Breast epithelium (tissue), 4 donors: ENCODE measurements at regions not wholly inside any gene's neighbourhood (a gene's known extent, or its start where the extent isn't known, plus 50 kb on each side); places are given as distances from the start of the nearest gene placed in this dataset.

ENCODE experiments used
- DNase-seq, 2 donors: peaks; one replicate each; pipeline ENCODE4 v3.0.0-alpha.2; 2019; ENCODE audit warnings: low spot score in 2 of 2
- H3K27ac ChIP-seq, 2 donors: fragments of 200-600 bp; sonication (generic) in 1 of 2; one replicate each; pipeline ENCODE4 v1.5.1; 2016 to 2019; ENCODE audit warnings: mild to moderate bottlenecking in 1 of 2
- H3K27me3 ChIP-seq, 2 donors: fragments of 200-600 bp; sonication (generic) in 1 of 2; one replicate each; pipeline versions ENCODE4 v1.5.1 to v1.6.0; 2017 to 2019; ENCODE audit warnings: control low read depth in 1 of 2, mild to moderate bottlenecking in 1 of 2
- H3K36me3 ChIP-seq: fragments of 200-600 bp; one replicate; pipeline ENCODE4 v1.5.1; 2019
- H3K4me1 ChIP-seq, 2 donors: fragments of 200-600 bp; sonication (generic); one replicate each; pipeline ENCODE4 v1.5.1; 2016 to 2019; ENCODE audit warnings: control low read depth in 1 of 2
- H3K4me3 ChIP-seq, 3 donors: fragments of 200-600 bp; sonication (generic); 1 replicate in 2 of 3; 2 replicates in 1 of 3; pipeline ENCODE4 v1.5.1; 2016 to 2019; ENCODE audit warnings: mild to moderate bottlenecking in 3 of 3, moderate library complexity in 2 of 3
- H3K9me3 ChIP-seq, 2 donors: fragments of 200-600 bp; sonication (generic) in 1 of 2; one replicate each; pipeline ENCODE4 v1.5.1; 2016 to 2019; ENCODE audit warnings: control low read depth in 1 of 2
- CTCF ChIP-seq, 3 donors: fragments of 450-650 bp; IDR thresholded peaks; one replicate each; pipeline ENCODE4 v1.5.1; 2016 to 2017; ENCODE audit warnings: antibody characterized with exemption in 3 of 3, mild to moderate bottlenecking in 3 of 3, moderate library complexity in 3 of 3
- POLR2A ChIP-seq: fragments of 450-650 bp; IDR thresholded peaks from one replicate; pipeline ENCODE4 v1.6.1; 2016; ENCODE audit warnings: antibody characterized with exemption, mild to moderate bottlenecking, moderate library complexity
- POLR2AphosphoS5 ChIP-seq, 3 donors: sonication (generic); formaldehyde crosslinking; IDR thresholded peaks; one replicate each; pipeline ENCODE4 v1.6.1; 2017; ENCODE audit warnings: antibody characterized with exemption in 3 of 3
- intact Hi-C: fragments of 100-400 bp; cut with DNase I; formaldehyde crosslinking; loops from one replicate; pipeline ENCODE4 v1.15.1; 2023; ENCODE audit warnings: low total_unique reads

GRCh38 chr12:126734296-126734695 lies 1532.7 kb upstream of the TMEM132C start:
- Histone ChIP-seq H3K4me3 (no peak overlapping the region), H3K9me3 (no peaks in the 10 kb centered on the region), H3K36me3 (no peaks in the 10 kb centered on the region), H3K27ac (no peak overlapping the region), H3K4me1 (no peaks in the 10 kb centered on the region), H3K27me3 (no peaks in the 10 kb centered on the region)
- no peak for TF ChIP-seq POLR2A
- TF ChIP-seq POLR2AphosphoS5 (IDR thresholded peaks at IDR 0.05) = no peak
- TF ChIP-seq CTCF (IDR thresholded peaks at IDR 0.05) = no peak
- intact Hi-C loops = no loop called here
- DNase-seq = no peak

- Histone ChIP-seq H3K36me3 (no peaks in the 10 kb centered on the region), H3K4me1 (no peaks in the 10 kb centered on the region), H3K27ac (no peak overlapping the region), H3K27me3 (no peaks in the 10 kb centered on the region), H3K4me3 (no peak overlapping the region), H3K9me3 (no peaks in the 10 kb centered on the region)
- DNase-seq = no peak
- TF ChIP-seq POLR2AphosphoS5 (IDR thresholded peaks at IDR 0.05) (no peak), POLR2A (no peak), CTCF (IDR thresholded peaks at IDR 0.05) (no peak)
- intact Hi-C loops = no loop called here
These were observed 1532.3 kb upstream of the TMEM132C start for GRCh38 chr12:126734710-126735109.

- intact Hi-C loops = loop anchor here (5.0 kb wide), 1 partner anchor 619 kb away; no protein-coding TSS in a partner anchor
- TF ChIP-seq POLR2AphosphoS5 (IDR thresholded peaks at IDR 0.05) (no peak), CTCF (IDR thresholded peaks at IDR 0.05) (no peak), POLR2A (no peak)
These were observed 1525.3 kb upstream of the TMEM132C start for GRCh38 chr12:126741536-126742240.

GRCh38 chr12:126742241-126742641 lies 1524.7 kb upstream of the TMEM132C start:
- H3K9me3 ChIP-seq = no peaks in the 10 kb centered on the region
- intact Hi-C loops = loop anchor here (5.0 kb wide), 1 partner anchor 620 kb away; no protein-coding TSS in a partner anchor
- TF ChIP-seq POLR2A = no peak
- no peak for TF ChIP-seq CTCF (IDR thresholded peaks at IDR 0.05)
- TF ChIP-seq POLR2AphosphoS5 (IDR thresholded peaks at IDR 0.05) = no peak

More at GRCh38 chr12:126741536-126742240, 1525.3 kb upstream of the TMEM132C start:
- DNase-seq = no peak
- H3K27ac ChIP-seq = no peak overlapping the region
- no peaks in the 10 kb centered on the region for H3K4me1 ChIP-seq
- H3K36me3 ChIP-seq = no peaks in the 10 kb centered on the region
- no peaks in the 10 kb centered on the region for H3K9me3 ChIP-seq
- H3K4me3 ChIP-seq = no peak overlapping the region
- no peaks in the 10 kb centered on the region for H3K27me3 ChIP-seq

GRCh38 chr12:126747530-126748149 lies 1519.3 kb upstream of the TMEM132C start:
- Histone ChIP-seq H3K27ac (no peak overlapping the region), H3K4me1 (no peaks in the 10 kb centered on the region), H3K27me3 (no peaks in the 10 kb centered on the region), H3K4me3 (no peak overlapping the region), H3K9me3 (no peaks in the 10 kb centered on the region), H3K36me3 (no peaks in the 10 kb centered on the region)
- no peak for DNase-seq
- TF ChIP-seq CTCF (IDR thresholded peaks at IDR 0.05) = peak in 2 of 3 donors; percentile 36 to 42
- TF ChIP-seq POLR2AphosphoS5 (IDR thresholded peaks at IDR 0.05) = no peak
- intact Hi-C loops = no loop called here

More at GRCh38 chr12:126742241-126742641, 1524.7 kb upstream of the TMEM132C start:
- Histone ChIP-seq H3K27me3 (no peaks in the 10 kb centered on the region), H3K4me1 (no peaks in the 10 kb centered on the region), H3K4me3 (no peak overlapping the region), H3K27ac (no peak overlapping the region), H3K36me3 (no peaks in the 10 kb centered on the region)
- no peak for DNase-seq
